ENCODE measurements at regions not wholly inside any gene's neighbourhood (a gene's known extent, or its start where the extent isn't known, plus 50 kb on each side); places are given as distances from the start of the nearest gene placed in this dataset.

GRCh38 chr3:8296461-8296860 is 205.2 kb upstream of the LMCD1 start:
- DNase-seq (ENCODE audit: low spot score in 2 of 2) = no peak
- Histone ChIP-seq H3K36me3 (no peaks in the 10 kb centered on the region), H3K27ac (no peak overlapping the region), H3K4me1 (no peaks in the 10 kb centered on the region), H3K9me3 (no peaks in the 10 kb centered on the region), H3K4me3 (no peak overlapping the region), H3K27me3 (no peaks in the 10 kb centered on the region)
- TF ChIP-seq POLR2AphosphoS5 (IDR thresholded peaks at IDR 0.05) (no peak), CTCF (IDR thresholded peaks at IDR 0.05) (no peak), POLR2A (IDR thresholded peaks at IDR 0.05) (no peak)
- intact Hi-C loops (cut with DNase I; ENCODE audit: low total_unique reads) = no loop called here

GRCh38 chr3:8298021-8298954 is 203.3 kb upstream of the LMCD1 start:
- H3K27ac ChIP-seq = no peak overlapping the region
- intact Hi-C loops (cut with DNase I; ENCODE audit: low total_unique reads) = no loop called here
- DNase-seq (ENCODE audit: low spot score in 2 of 2) = no peak
- H3K27me3 ChIP-seq = no peaks in the 10 kb centered on the region
- H3K4me3 ChIP-seq = no peak overlapping the region
- H3K4me1 ChIP-seq = no peaks in the 10 kb centered on the region
- no peaks in the 10 kb centered on the region for H3K36me3 ChIP-seq
- TF ChIP-seq POLR2A (IDR thresholded peaks at IDR 0.05) (no peak), POLR2AphosphoS5 (IDR thresholded peaks at IDR 0.05) (no peak), CTCF (IDR thresholded peaks at IDR 0.05) (no peak)
- H3K9me3 ChIP-seq = no peaks in the 10 kb centered on the region

- no peaks in the 10 kb centered on the region for H3K27me3 ChIP-seq
- no peaks in the 10 kb centered on the region for H3K9me3 ChIP-seq
- H3K27ac ChIP-seq = no peak overlapping the region
- DNase-seq (ENCODE audit: low spot score in 2 of 2) = no peak
- H3K4me1 ChIP-seq = no peaks in the 10 kb centered on the region
- TF ChIP-seq CTCF (IDR thresholded peaks at IDR 0.05) = peak; percentile 29 to 55 (median 55)
- TF ChIP-seq POLR2AphosphoS5 (IDR thresholded peaks at IDR 0.05) = no peak
- no peaks in the 10 kb centered on the region for H3K36me3 ChIP-seq
- no peak overlapping the region for H3K4me3 ChIP-seq
- intact Hi-C loops (cut with DNase I; ENCODE audit: low total_unique reads) = no loop called here
These were observed 199.5 kb upstream of the LMCD1 start for GRCh38 chr3:8301977-8302735.

- Histone ChIP-seq H3K36me3 (no peaks in the 10 kb centered on the region), H3K27me3 (no peaks in the 10 kb centered on the region), H3K4me1 (no peaks in the 10 kb centered on the region), H3K27ac (no peak overlapping the region), H3K9me3 (peaks cover 0 to 4% of the 10 kb centered on the region in 2 donors), H3K4me3 (no peak overlapping the region)
- no peak for DNase-seq (ENCODE audit: low spot score in 2 of 2)
- TF ChIP-seq CTCF (IDR thresholded peaks at IDR 0.05) = no peak
- no peak for TF ChIP-seq POLR2A (IDR thresholded peaks at IDR 0.05)
- no peak for TF ChIP-seq POLR2AphosphoS5 (IDR thresholded peaks at IDR 0.05)
- intact Hi-C loops (cut with DNase I; ENCODE audit: low total_unique reads) = no loop called here
These were observed 198.2 kb upstream of the LMCD1 start for GRCh38 chr3:8303466-8303865.

GRCh38 chr3:8305371-8305770 is 196.3 kb upstream of the LMCD1 start:
- H3K27ac ChIP-seq = no peak overlapping the region
- TF ChIP-seq CTCF (IDR thresholded peaks at IDR 0.05) = no peak
- no peak for TF ChIP-seq POLR2A (IDR thresholded peaks at IDR 0.05)
- no peak for TF ChIP-seq POLR2AphosphoS5 (IDR thresholded peaks at IDR 0.05)
- intact Hi-C loops (cut with DNase I; ENCODE audit: low total_unique reads) = no loop called here
- H3K27me3 ChIP-seq = no peaks in the 10 kb centered on the region
- no peaks in the 10 kb centered on the region for H3K36me3 ChIP-seq
- H3K4me3 ChIP-seq = no peak overlapping the region
- no peaks in the 10 kb centered on the region for H3K4me1 ChIP-seq
- no peak for DNase-seq (ENCODE audit: low spot score in 2 of 2)
- H3K9me3 ChIP-seq = peaks cover 0 to 4% of the 10 kb centered on the region in 2 donors
